MM.1S (cell line): ENCODE measurements at regions not wholly inside any gene's neighbourhood (a gene's known extent, or its start where the extent isn't known, plus 50 kb on each side); places are given as distances from the start of the nearest gene placed in this dataset.

ENCODE experiments used
- EZH2phosphoT487 ChIP-seq: fragments of 300-600 bp; sonication (generic); IDR thresholded peaks from 2 replicates; pipeline ENCODE4 v1.6.1; 2018; ENCODE audit warnings: antibody characterized with exemption, low read length
- TF ChIP-seq, protein P1 (sequence below): fragments of 300-600 bp; sonication (generic); IDR thresholded peaks from 2 replicates; pipeline ENCODE4 v1.5.1; 2016; ENCODE audit warnings: antibody characterized with exemption, low read length, mixed read lengths

DNA sequence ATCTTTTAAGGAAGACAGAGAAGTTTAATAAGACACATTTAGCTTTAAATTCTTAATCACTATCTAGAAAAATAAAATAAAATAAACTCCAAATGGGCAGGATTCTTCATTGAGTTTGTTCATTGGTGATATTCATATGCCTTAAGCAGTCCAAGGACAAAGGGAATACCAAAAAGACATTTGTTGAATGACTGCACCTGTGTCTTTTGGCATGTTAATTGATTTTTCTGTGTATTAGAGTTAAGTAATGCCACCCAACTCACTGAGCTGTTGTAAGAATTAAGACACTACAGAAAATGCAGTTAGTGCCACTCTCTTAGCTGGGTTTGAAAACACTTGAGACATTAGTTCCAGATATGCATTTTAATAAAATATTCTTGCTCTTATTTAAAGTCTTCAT is 683.6 kb upstream of the ROBO1 start:
- TF ChIP-seq EZH2phosphoT487 = no peak
- TF ChIP-seq, protein P1, sequence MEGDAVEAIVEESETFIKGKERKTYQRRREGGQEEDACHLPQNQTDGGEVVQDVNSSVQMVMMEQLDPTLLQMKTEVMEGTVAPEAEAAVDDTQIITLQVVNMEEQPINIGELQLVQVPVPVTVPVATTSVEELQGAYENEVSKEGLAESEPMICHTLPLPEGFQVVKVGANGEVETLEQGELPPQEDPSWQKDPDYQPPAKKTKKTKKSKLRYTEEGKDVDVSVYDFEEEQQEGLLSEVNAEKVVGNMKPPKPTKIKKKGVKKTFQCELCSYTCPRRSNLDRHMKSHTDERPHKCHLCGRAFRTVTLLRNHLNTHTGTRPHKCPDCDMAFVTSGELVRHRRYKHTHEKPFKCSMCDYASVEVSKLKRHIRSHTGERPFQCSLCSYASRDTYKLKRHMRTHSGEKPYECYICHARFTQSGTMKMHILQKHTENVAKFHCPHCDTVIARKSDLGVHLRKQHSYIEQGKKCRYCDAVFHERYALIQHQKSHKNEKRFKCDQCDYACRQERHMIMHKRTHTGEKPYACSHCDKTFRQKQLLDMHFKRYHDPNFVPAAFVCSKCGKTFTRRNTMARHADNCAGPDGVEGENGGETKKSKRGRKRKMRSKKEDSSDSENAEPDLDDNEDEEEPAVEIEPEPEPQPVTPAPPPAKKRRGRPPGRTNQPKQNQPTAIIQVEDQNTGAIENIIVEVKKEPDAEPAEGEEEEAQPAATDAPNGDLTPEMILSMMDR = no peak
